ENCODE measurements at regions not wholly inside any gene's neighbourhood (a gene's known extent, or its start where the extent isn't known, plus 50 kb on each side); places are given as distances from the start of the nearest gene placed in this dataset.

GRCh38 chr2:144571770-144572169 is 51.9 kb upstream of the ZEB2 start:
- TF ChIP-seq ZFP3 (CRISPR knock-in tag; IDR thresholded peaks at IDR 0.05) (no peak), POU6F1 (CRISPR knock-in tag; IDR thresholded peaks at IDR 0.05; ENCODE audit: borderline replicate concordance, low read depth) (no peak), ZNF70 (CRISPR knock-in tag; IDR thresholded peaks at IDR 0.05) (no peak), ZNF565 (CRISPR knock-in tag; conservative IDR thresholded peaks at IDR 0.05; ENCODE audit: low read depth) (no peak), SNAI2 (CRISPR knock-in tag; IDR thresholded peaks at IDR 0.05) (no peak), TCF4 (CRISPR knock-in tag; IDR thresholded peaks at IDR 0.05; ENCODE audit: borderline replicate concordance) (no peak)

GRCh38 chr2:144570566-144570965 is 50.6 kb upstream of the ZEB2 start:
- no peak for ATAC-seq
- TF ChIP-seq ZNF565 (CRISPR knock-in tag; conservative IDR thresholded peaks at IDR 0.05; ENCODE audit: low read depth): no peak
- TF ChIP-seq PPARA (CRISPR knock-in tag; IDR thresholded peaks at IDR 0.05; ENCODE audit: borderline replicate concordance): no peak
- TF ChIP-seq GLIS3 (CRISPR knock-in tag; IDR thresholded peaks at IDR 0.05): no peak
- no peak for TF ChIP-seq ZFP3 (CRISPR knock-in tag; IDR thresholded peaks at IDR 0.05)
- no peak for TF ChIP-seq CSDC2 (CRISPR knock-in tag; IDR thresholded peaks at IDR 0.05)
- TF ChIP-seq SNAI2 (CRISPR knock-in tag; IDR thresholded peaks at IDR 0.05): no peak
- no peak for TF ChIP-seq CREB5 (CRISPR knock-in tag; IDR thresholded peaks at IDR 0.05; ENCODE audit: low read depth)
- no peak for TF ChIP-seq ZFP30 (CRISPR knock-in tag; IDR thresholded peaks at IDR 0.05)
- no peak for TF ChIP-seq TSHZ2 (CRISPR knock-in tag; IDR thresholded peaks at IDR 0.05)
- no peak for TF ChIP-seq ZC3H10 (CRISPR knock-in tag; IDR thresholded peaks at IDR 0.05)
- TF ChIP-seq ISL1 (CRISPR knock-in tag; IDR thresholded peaks at IDR 0.05): no peak
- TF ChIP-seq POU6F1 (CRISPR knock-in tag; IDR thresholded peaks at IDR 0.05; ENCODE audit: borderline replicate concordance, low read depth): no peak
- TF ChIP-seq ARNTL (CRISPR knock-in tag; IDR thresholded peaks at IDR 0.05; ENCODE audit: borderline replicate concordance, low read depth): no peak
- no peak for TF ChIP-seq RARB (CRISPR knock-in tag; IDR thresholded peaks at IDR 0.05)

More at GRCh38 chr2:144571770-144572169, 51.9 kb upstream of the ZEB2 start:
- ATAC-seq: no peak
